Sigmoid colon (tissue), 6 donors: ENCODE measurements at regions not wholly inside any gene's neighbourhood (a gene's known extent, or its start where the extent isn't known, plus 50 kb on each side); places are given as distances from the start of the nearest gene placed in this dataset.
"Not testable (repeated sequence)": the region's sequence is repeated elsewhere in the genome, so short reads cannot be mapped to it uniquely, and the experiment has no call there.

Experiments
- DNase-seq: peaks from one replicate; pipeline ENCODE4 v3.0.0-alpha.2; 2019
- H3K27ac ChIP-seq, 4 donors: fragments of 200-600 bp; sonication (generic); one replicate each; pipeline ENCODE4 v1.5.1; 2016 to 2019; ENCODE audit warnings: mild to moderate bottlenecking in 1 of 4
- H3K27me3 ChIP-seq, 3 donors: fragments of 200-600 bp; sonication (generic); one replicate each; pipeline ENCODE4 v1.5.1; 2019; ENCODE audit warnings: mild to moderate bottlenecking in 1 of 3
- H3K36me3 ChIP-seq, 4 donors: fragments of 200-600 bp; sonication (generic); one replicate each; pipeline ENCODE4 v1.5.1; 2016 to 2019
- H3K4me1 ChIP-seq, 4 donors: fragments of 200-600 bp; sonication (generic); one replicate each; pipeline ENCODE4 v1.5.1; 2017 to 2019
- H3K4me3 ChIP-seq, 4 donors: fragments of 200-600 bp; sonication (generic); one replicate each; pipeline ENCODE4 v1.5.1; 2017 to 2019; ENCODE audit warnings: mild to moderate bottlenecking in 2 of 4, moderate library complexity in 1 of 4
- H3K9me3 ChIP-seq, 4 donors: fragments of 200-600 bp in 3 of 4; sonication (generic) in 3 of 4; one replicate each; pipeline versions ENCODE4 v1.5.1 to v1.6.1; 2013 to 2019
- EP300 ChIP-seq, 4 donors: sonication (generic); formaldehyde crosslinking; IDR thresholded peaks; one replicate each; pipeline ENCODE4 v1.6.1; 2017; ENCODE audit warnings: antibody characterized with exemption in 4 of 4
- POLR2A ChIP-seq, 2 donors: fragments of 450-650 bp; IDR thresholded peaks; one replicate each; pipeline ENCODE4 v1.6.1; 2016; ENCODE audit warnings: antibody characterized with exemption in 2 of 2, mild to moderate bottlenecking in 2 of 2, moderate library complexity in 2 of 2
- POLR2AphosphoS5 ChIP-seq, 4 donors: sonication (generic); formaldehyde crosslinking; IDR thresholded peaks; one replicate each; pipeline ENCODE4 v1.6.1; 2017; ENCODE audit warnings: antibody characterized with exemption in 4 of 4
- WGBS, 2 donors: extraction: QIAGEN DNeasy Blood & Tissue Kit; methylation state at CpG; one replicate each; pipeline ENCODE4 v1.1.7; 2013; 5-methylcytosine and 5-hydroxymethylcytosine counted together
- intact Hi-C: fragments of 100-400 bp; cut with DNase I; formaldehyde crosslinking; loops from one replicate; pipeline ENCODE4 v1.15.1; 2023
- TF ChIP-seq, protein P1 (sequence below), 4 experiments: fragments of 450-650 bp in 3 of 4; fragments of 200-600 bp in 1 of 4; IDR thresholded peaks; one replicate each; pipeline ENCODE4 v1.5.1; 2016 to 2019; ENCODE audit warnings: antibody characterized with exemption in 4 of 4, mild to moderate bottlenecking in 3 of 4, moderate library complexity in 2 of 4
- donor health status: healthy with polysubstance abuse.
- donor health status: healthy.

DNA sequence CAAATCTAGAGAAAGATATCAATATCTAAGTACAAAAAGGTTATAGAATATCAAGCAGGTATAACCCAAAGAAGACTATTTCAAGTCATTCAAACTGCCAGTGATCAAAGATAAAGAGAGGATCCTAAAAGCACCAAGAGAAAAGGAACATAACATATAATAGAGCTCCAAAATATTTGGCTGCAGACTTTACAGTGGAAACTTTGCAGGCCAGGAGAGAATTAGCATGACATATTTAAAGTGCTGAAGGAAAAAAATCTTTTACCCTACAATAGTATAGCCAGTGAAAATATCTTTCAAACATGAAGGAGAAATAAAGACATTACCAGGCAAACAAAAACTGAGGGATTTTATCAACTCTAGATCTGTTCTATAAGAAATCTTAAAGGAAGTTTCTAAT, 254.3 kb upstream of the ARHGEF26 start:
- no peak for TF ChIP-seq EP300 (IDR thresholded peaks at IDR 0.05)
- TF ChIP-seq POLR2A (IDR thresholded peaks at IDR 0.05): no peak
- no peak for TF ChIP-seq POLR2AphosphoS5 (IDR thresholded peaks at IDR 0.05)
- TF ChIP-seq, protein P1, sequence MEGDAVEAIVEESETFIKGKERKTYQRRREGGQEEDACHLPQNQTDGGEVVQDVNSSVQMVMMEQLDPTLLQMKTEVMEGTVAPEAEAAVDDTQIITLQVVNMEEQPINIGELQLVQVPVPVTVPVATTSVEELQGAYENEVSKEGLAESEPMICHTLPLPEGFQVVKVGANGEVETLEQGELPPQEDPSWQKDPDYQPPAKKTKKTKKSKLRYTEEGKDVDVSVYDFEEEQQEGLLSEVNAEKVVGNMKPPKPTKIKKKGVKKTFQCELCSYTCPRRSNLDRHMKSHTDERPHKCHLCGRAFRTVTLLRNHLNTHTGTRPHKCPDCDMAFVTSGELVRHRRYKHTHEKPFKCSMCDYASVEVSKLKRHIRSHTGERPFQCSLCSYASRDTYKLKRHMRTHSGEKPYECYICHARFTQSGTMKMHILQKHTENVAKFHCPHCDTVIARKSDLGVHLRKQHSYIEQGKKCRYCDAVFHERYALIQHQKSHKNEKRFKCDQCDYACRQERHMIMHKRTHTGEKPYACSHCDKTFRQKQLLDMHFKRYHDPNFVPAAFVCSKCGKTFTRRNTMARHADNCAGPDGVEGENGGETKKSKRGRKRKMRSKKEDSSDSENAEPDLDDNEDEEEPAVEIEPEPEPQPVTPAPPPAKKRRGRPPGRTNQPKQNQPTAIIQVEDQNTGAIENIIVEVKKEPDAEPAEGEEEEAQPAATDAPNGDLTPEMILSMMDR (IDR thresholded peaks at IDR 0.05): no peak

DNA sequence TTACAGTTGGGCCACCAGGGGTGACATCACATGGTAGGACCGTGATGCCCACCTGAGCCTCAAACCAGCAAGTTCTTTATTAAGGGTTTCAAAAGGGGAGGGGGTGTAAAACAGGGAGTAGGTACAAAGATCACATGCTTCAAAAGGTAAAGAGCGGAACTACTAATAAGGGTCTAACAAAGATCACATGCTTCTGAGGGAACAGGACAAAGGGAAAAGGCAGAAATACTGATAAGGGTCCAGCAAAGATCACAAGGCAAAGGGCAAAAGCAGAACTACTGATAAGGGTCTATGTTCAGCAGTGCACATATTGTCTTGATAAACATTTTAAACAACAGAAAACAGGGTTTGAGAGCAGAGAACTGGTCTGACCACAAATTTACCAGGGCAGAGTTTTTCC, 246.8 kb upstream of the ARHGEF26 start:
- DNase-seq, H3K4me1 ChIP-seq, H3K27me3 ChIP-seq, H3K4me3 ChIP-seq, H3K27ac ChIP-seq, H3K9me3 ChIP-seq, H3K36me3 ChIP-seq, intact Hi-C loops: not testable (repeated sequence)
- 86 to 91% methylated on average over 2 of the region's 2 CpGs for WGBS, 2 donors

More for the DNA sequence above, 254.3 kb upstream of the ARHGEF26 start:
- Histone ChIP-seq H3K36me3 (no peaks in the 10 kb centered on the region), H3K4me1 (no peaks in the 10 kb centered on the region), H3K9me3 (no peaks in the 10 kb centered on the region), H3K4me3 (no peak overlapping the region), H3K27me3 (no peaks in the 10 kb centered on the region), H3K27ac (no peak overlapping the region)
- intact Hi-C loops: no loop called here
- no peak for DNase-seq

DNA sequence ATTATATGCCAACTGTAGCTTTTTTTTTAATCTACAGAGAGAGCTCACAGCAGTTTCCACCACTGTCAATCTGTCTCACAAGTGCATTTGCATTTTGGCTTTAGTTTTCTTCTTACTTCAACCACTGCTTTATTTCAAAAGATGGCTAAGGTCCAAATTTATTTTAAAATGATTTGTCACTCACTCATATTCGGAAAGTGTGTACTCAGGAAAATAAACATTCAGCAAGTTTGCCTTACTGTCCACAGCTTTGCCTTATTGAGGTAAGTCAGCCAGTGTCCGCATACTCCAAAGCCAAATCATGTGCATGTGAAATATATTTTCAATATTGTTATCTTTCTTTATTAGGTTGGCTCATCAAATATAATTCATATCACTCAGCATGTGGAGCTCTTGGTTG, 240.7 kb upstream of the ARHGEF26 start:
- no peak overlapping the region for H3K4me3 ChIP-seq

GRCh38 chr3:153881201-153881600, 240.0 kb upstream of the ARHGEF26 start:
- H3K27me3 ChIP-seq: no peaks in the 10 kb centered on the region
- no peaks in the 10 kb centered on the region for H3K36me3 ChIP-seq
- no peaks in the 10 kb centered on the region for H3K9me3 ChIP-seq
- no peak overlapping the region for H3K4me3 ChIP-seq
- intact Hi-C loops: no loop called here
- no peak overlapping the region for H3K27ac ChIP-seq
- no peak for DNase-seq
- WGBS, 2 donors: 90 to 93% methylated on average over 7 of the region's 7 CpGs
- TF ChIP-seq, protein P1 (IDR thresholded peaks at IDR 0.05): no peak
- no peak for TF ChIP-seq POLR2AphosphoS5 (IDR thresholded peaks at IDR 0.05)
- no peak for TF ChIP-seq POLR2A (IDR thresholded peaks at IDR 0.05)
- no peak for TF ChIP-seq EP300 (IDR thresholded peaks at IDR 0.05)
- H3K4me1 ChIP-seq: no peaks in the 10 kb centered on the region

More for the DNA sequence above, 240.7 kb upstream of the ARHGEF26 start:
- intact Hi-C loops: no loop called here
- no peaks in the 10 kb centered on the region for H3K36me3 ChIP-seq
- H3K4me1 ChIP-seq: no peaks in the 10 kb centered on the region
- WGBS, 2 donors: 39 to 70% methylated on average over 2 of the region's 2 CpGs
- H3K9me3 ChIP-seq: no peaks in the 10 kb centered on the region
- no peak for DNase-seq
- H3K27ac ChIP-seq: no peak overlapping the region
- no peak for TF ChIP-seq POLR2AphosphoS5 (IDR thresholded peaks at IDR 0.05)
- no peak for TF ChIP-seq POLR2A (IDR thresholded peaks at IDR 0.05)
- TF ChIP-seq EP300 (IDR thresholded peaks at IDR 0.05): no peak
- TF ChIP-seq, protein P1 (IDR thresholded peaks at IDR 0.05): no peak
- H3K27me3 ChIP-seq: no peaks in the 10 kb centered on the region

- Histone ChIP-seq H3K27me3 (no peaks in the 10 kb centered on the region), H3K9me3 (no peaks in the 10 kb centered on the region), H3K36me3 (no peaks in the 10 kb centered on the region), H3K4me1 (no peaks in the 10 kb centered on the region), H3K27ac (no peak overlapping the region), H3K4me3 (no peak overlapping the region)
- intact Hi-C loops: no loop called here
- WGBS, 2 donors: 65 to 80% methylated on average over 2 of the region's 2 CpGs
- no peak for TF ChIP-seq POLR2AphosphoS5 (IDR thresholded peaks at IDR 0.05)
- no peak for TF ChIP-seq POLR2A (IDR thresholded peaks at IDR 0.05)
- TF ChIP-seq, protein P1 (IDR thresholded peaks at IDR 0.05): no peak
- TF ChIP-seq EP300 (IDR thresholded peaks at IDR 0.05): no peak
- no peak for DNase-seq
Observed at GRCh38 chr3:153885359-153885758, 235.8 kb upstream of the ARHGEF26 start.
